ENCODE measurements at regions not wholly inside any gene's neighbourhood (a gene's known extent, or its start where the extent isn't known, plus 50 kb on each side); places are given as distances from the start of the nearest gene placed in this dataset.

DNA sequence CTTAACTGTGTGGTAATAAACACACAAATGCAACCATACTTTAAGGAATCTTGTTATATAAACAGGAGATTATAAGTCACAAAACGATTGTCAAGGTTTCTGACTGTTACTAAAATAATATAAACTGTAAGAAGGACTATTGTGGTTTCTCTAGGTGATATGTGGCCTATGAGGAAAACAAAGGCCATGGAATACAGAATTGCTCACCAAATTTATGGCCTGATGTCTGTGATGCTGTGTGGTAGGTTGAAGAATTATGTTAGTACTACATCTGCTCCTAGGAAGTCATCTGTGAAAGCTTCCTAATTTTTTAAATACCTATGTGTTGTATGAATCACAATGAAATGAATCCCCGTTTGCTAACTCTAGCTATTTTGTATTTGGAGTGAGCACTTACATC lies 875.4 kb upstream of the MAP3K7 start:
- Histone ChIP-seq H3K4me3 (no peak overlapping the region), H3K9me3 (no peaks in the 10 kb centered on the region), H3K27ac (no peak overlapping the region), H3K36me3 (no peaks in the 10 kb centered on the region), H3K27me3 (no peaks in the 10 kb centered on the region), H3K4me1 (no peaks in the 10 kb centered on the region)
- intact Hi-C loops (cut with DNase I; ENCODE audit: low total_unique reads) = no loop called here
- TF ChIP-seq, protein P1, sequence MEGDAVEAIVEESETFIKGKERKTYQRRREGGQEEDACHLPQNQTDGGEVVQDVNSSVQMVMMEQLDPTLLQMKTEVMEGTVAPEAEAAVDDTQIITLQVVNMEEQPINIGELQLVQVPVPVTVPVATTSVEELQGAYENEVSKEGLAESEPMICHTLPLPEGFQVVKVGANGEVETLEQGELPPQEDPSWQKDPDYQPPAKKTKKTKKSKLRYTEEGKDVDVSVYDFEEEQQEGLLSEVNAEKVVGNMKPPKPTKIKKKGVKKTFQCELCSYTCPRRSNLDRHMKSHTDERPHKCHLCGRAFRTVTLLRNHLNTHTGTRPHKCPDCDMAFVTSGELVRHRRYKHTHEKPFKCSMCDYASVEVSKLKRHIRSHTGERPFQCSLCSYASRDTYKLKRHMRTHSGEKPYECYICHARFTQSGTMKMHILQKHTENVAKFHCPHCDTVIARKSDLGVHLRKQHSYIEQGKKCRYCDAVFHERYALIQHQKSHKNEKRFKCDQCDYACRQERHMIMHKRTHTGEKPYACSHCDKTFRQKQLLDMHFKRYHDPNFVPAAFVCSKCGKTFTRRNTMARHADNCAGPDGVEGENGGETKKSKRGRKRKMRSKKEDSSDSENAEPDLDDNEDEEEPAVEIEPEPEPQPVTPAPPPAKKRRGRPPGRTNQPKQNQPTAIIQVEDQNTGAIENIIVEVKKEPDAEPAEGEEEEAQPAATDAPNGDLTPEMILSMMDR (IDR thresholded peaks at IDR 0.05) = no peak
- DNase-seq = no peak

DNA sequence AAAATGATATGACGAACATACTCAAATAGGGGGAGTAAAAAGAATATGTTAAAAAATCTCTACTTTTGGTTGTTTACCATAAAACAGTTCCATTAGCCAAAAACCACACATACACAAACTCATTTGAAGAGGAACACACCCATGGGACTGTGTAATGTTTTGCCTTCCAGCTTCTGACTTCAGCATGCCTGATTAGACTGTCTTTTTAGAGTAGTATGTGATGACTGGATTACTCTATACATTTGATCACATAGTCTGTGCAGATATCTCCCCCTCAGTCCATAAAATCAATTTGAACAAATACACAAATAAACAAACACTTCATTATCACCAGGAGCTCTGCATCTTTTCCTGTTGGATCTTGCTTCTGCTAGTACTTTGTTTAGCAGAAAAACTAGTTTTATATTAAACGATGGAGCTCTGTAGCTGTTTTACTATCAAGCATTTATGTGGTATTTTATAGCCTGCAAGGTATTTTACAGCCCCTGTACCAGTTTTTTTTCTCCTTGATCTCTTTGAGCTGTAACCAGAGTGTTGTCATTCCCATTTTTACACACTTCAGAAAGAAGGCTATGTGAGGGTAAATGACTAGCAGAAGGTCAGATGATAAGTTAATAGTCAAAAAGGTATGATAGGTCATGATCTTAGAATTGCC lies 866.5 kb upstream of the MAP3K7 start:
- Histone ChIP-seq H3K36me3 (no peaks in the 10 kb centered on the region), H3K4me1 (no peaks in the 10 kb centered on the region), H3K27me3 (no peaks in the 10 kb centered on the region), H3K9me3 (no peaks in the 10 kb centered on the region), H3K4me3 (no peak overlapping the region), H3K27ac (no peak overlapping the region)
- no peak for DNase-seq
- TF ChIP-seq, protein P1 (IDR thresholded peaks at IDR 0.05) = no peak
- intact Hi-C loops (cut with DNase I; ENCODE audit: low total_unique reads) = no loop called here

DNA sequence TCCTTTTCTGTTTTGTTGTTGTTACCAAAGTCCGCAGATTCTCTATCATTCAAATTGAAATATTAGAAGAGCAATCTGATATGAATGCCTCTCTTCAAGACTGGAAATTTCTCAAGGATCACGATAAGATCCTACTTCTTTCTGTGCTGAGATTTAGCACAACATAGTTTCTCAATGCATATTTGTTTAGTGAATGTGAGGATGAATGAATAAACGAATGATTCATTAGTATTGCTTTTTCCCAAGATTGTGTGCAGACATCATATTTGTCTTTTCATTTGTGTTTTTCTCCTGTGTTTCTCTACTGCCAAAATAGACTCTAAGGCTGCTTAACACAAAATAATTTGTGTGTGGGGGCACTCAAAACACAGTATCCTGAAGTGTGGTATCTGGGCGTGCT lies 862.7 kb upstream of the MAP3K7 start:
- no peak overlapping the region for H3K27ac ChIP-seq
- intact Hi-C loops (cut with DNase I; ENCODE audit: low total_unique reads) = no loop called here
- DNase-seq = no peak

DNA sequence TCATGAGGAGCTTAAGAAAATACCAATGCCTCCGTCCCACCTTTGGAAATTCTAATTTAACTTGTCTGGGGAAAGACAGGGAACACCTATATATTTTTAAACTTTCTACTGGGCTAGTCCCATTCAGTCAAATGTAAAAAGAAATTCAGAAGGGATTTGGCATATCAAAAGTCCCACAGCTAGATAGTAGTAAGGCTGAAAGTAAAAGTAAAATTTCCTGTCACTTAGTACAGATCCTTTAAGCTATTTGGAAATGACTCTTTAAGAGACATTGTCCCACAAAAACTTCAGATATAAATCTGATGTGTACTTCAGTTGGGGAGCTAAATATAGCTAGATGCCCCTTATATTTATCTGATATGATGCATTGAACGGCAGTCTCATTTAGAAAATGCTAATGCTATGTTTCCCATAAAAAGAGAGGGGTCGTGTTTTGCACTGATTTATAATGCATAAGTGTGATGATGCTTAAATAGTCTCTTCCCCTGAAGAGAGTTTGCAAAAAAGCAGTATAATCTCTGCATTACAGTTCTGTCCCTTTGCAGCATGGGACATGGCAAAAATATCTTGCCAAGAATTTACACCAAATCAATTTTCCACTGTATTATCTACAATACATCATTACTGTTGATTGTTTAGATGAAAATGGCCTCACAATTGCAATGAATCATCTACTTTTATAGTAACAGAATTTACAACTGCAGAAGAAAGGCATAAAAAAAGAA lies 860.8 kb upstream of the MAP3K7 start:
- H3K4me3 ChIP-seq = no peak overlapping the region
- H3K27ac ChIP-seq = no peak overlapping the region
- intact Hi-C loops (cut with DNase I; ENCODE audit: low total_unique reads) = no loop called here
- TF ChIP-seq, protein P1 (IDR thresholded peaks at IDR 0.05) = no peak
- no peaks in the 10 kb centered on the region for H3K9me3 ChIP-seq
- no peak for DNase-seq
- no peaks in the 10 kb centered on the region for H3K27me3 ChIP-seq
- H3K36me3 ChIP-seq = no peaks in the 10 kb centered on the region
- H3K4me1 ChIP-seq = no peaks in the 10 kb centered on the region

More for the DNA sequence above, 862.7 kb upstream of the MAP3K7 start:
- Histone ChIP-seq H3K4me1 (no peaks in the 10 kb centered on the region), H3K27me3 (no peaks in the 10 kb centered on the region), H3K4me3 (no peak overlapping the region), H3K36me3 (no peaks in the 10 kb centered on the region), H3K9me3 (no peaks in the 10 kb centered on the region)
- TF ChIP-seq, protein P1 (IDR thresholded peaks at IDR 0.05) = no peak

DNA sequence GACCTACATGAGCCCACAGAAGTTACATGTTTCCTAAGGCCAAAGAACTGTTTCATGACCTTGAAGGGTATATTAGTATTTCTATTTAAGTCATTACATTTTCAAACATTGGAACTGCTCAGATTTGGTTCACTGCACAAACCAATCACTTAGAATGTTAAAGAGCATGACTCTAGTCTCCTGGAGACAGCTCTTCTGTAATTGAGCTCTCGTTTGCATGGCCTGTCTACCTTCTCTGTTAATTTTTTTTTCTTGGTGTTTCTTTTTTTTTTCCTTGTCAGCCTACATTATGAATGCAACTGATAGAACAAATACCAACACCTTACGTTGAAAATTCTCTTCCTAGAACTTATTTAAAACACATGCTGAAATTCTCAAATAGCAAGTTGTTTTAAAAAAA lies 860.2 kb upstream of the MAP3K7 start:
- Histone ChIP-seq H3K9me3 (no peaks in the 10 kb centered on the region), H3K4me3 (no peak overlapping the region), H3K27ac (no peak overlapping the region), H3K36me3 (no peaks in the 10 kb centered on the region), H3K4me1 (no peaks in the 10 kb centered on the region), H3K27me3 (no peaks in the 10 kb centered on the region)
- TF ChIP-seq, protein P1 (IDR thresholded peaks at IDR 0.05) = no peak
- intact Hi-C loops (cut with DNase I; ENCODE audit: low total_unique reads) = no loop called here
- DNase-seq = no peak
